GM12878 (cell line): ENCODE measurements at regions not wholly inside any gene's neighbourhood (a gene's known extent, or its start where the extent isn't known, plus 50 kb on each side); places are given as distances from the start of the nearest gene placed in this dataset.

ENCODE experiments used
- ATAC-seq: fragments of 200-7000 bp; cut with Tn5 transposase; 3 replicates; pipeline ENCODE4 v1.9.1; 2020; ENCODE audit warnings: mild to moderate bottlenecking, moderate library complexity
- BruUV-seq: library from RNA; stranded (reverse); fragments of 400-500 nt; replicated peaks from 2 replicates; lab custom pipeline; 2021; lab: Mats Ljungman, UMichigan
- CTCF ChIA-PET: fragments of 300-600 bp; sonication (Branson Sonifier 250); formaldehyde crosslinking; extraction: SDS; loops from one replicate; lab custom pipeline; 2021; ENCODE audit warnings: inconsistent platforms; lab: Yijun Ruan, JAX
- POLR2A ChIA-PET: fragments of 350-600 bp; formaldehyde crosslinking; extraction: SDS; loops from one replicate; lab custom pipeline; 2021; ENCODE audit warnings: inconsistent platforms; lab: Charles Lee
- RAD21 ChIA-PET: fragments of 300-600 bp; sonication (Branson Sonifier 250); formaldehyde crosslinking; loops from one replicate; lab custom pipeline; 2023; ENCODE audit warnings: antibody characterized with exemption; ENCODE audit not compliant: unreplicated experiment; lab: Charles Lee
- SMC1A ChIA-PET: fragments of 300-600 bp; sonication (Branson Sonifier 250); formaldehyde crosslinking; loops from one replicate; lab custom pipeline; 2023; ENCODE audit not compliant: unreplicated experiment, uncharacterized antibody; lab: Charles Lee
- DNase-seq: peaks from one replicate; pipeline ENCODE4 v3.0.0-alpha.2; 2011; ENCODE audit warnings: low read depth, low spot score
- FAIRE-seq: peaks from 3 replicates; lab custom pipeline; 2011; peaks lifted over from hg19 to GRCh38; lab: Jason Lieb, UNC
- H2AFZ ChIP-seq: 2 replicates; pipeline ENCODE4 v1.6.0; 2011; ENCODE audit warnings: low read depth, low read length, control low read depth; ENCODE audit not compliant: control insufficient read depth
- H3K27ac ChIP-seq: 2 replicates; pipeline ENCODE4 v1.5.1; 2011; ENCODE audit warnings: control low read depth; ENCODE audit not compliant: control insufficient read depth, insufficient read depth
- H3K27me3 ChIP-seq, 2 experiments: replicated peaks in 1 of 2; 2 replicates each; pipeline versions ENCODE4 v1.6.0 to v1.6.1; 2011; ENCODE audit warnings: low read length in 1 of 2; ENCODE audit not compliant: control insufficient read depth in 2 of 2, insufficient read depth in 2 of 2
- H3K36me3 ChIP-seq, 2 experiments: 2 replicates each; pipeline ENCODE4 v1.5.1; 2011; ENCODE audit warnings: low read length in 1 of 2; ENCODE audit not compliant: control insufficient read depth in 2 of 2, insufficient read depth in 2 of 2
- H3K4me1 ChIP-seq: 2 replicates; pipeline ENCODE4 v1.6.1; 2011; ENCODE audit warnings: mild to moderate bottlenecking, low read length, moderate library complexity, mixed read lengths; ENCODE audit not compliant: control insufficient read depth, insufficient read depth
- H3K4me2 ChIP-seq: 2 replicates; pipeline ENCODE4 v1.6.0; 2011; ENCODE audit warnings: control low read depth; ENCODE audit not compliant: control insufficient read depth, insufficient read depth
- H3K4me3 ChIP-seq: fragments of 200-600 bp; sonication (generic); 2 replicates; pipeline ENCODE4 v1.5.1; 2016
- H3K79me2 ChIP-seq: 2 replicates; pipeline ENCODE4 v1.6.0; 2011; ENCODE audit warnings: low read length; ENCODE audit not compliant: control insufficient read depth, insufficient read depth
- H3K9ac ChIP-seq: 2 replicates; pipeline ENCODE4 v1.8.0; 2011; ENCODE audit warnings: low read length, control low read depth, mixed read lengths; ENCODE audit not compliant: control insufficient read depth, insufficient read depth
- H3K9me3 ChIP-seq: replicated peaks from 3 replicates; pipeline ENCODE4 v1.5.1; 2011; ENCODE audit warnings: mild to moderate bottlenecking, low read length; ENCODE audit not compliant: control insufficient read depth, insufficient read depth
- H4K20me1 ChIP-seq: 2 replicates; pipeline ENCODE4 v1.6.0; 2011; ENCODE audit not compliant: control insufficient read depth, insufficient read depth
- BCL11A ChIP-seq: IDR thresholded peaks from 2 replicates; pipeline ENCODE4 v1.6.1; 2011; ENCODE audit warnings: low read depth, low read length
- CBX5 ChIP-seq: sonication (generic); IDR thresholded peaks from 2 replicates; pipeline ENCODE4 v1.6.1; 2016; ENCODE audit warnings: low read depth, moderate library complexity, mild to moderate bottlenecking, inconsistent platforms
- E2F4 ChIP-seq: IDR thresholded peaks from 2 replicates; pipeline ENCODE4 v1.6.1; 2012; ENCODE audit warnings: low read depth, low read length, improper control_type of control experiment
- ESRRA ChIP-seq: IDR thresholded peaks from 2 replicates; pipeline ENCODE4 v1.6.1; 2012; ENCODE audit warnings: mild to moderate bottlenecking, low read length, improper control_type of control experiment
- IRF4 ChIP-seq: IDR thresholded peaks from 2 replicates; pipeline ENCODE4 v1.6.1; 2011; ENCODE audit warnings: low read depth, low read length
- MEF2A ChIP-seq: IDR thresholded peaks from 2 replicates; pipeline ENCODE4 v1.6.1; 2011; ENCODE audit warnings: low read depth, mild to moderate bottlenecking, low read length, moderate library complexity; ENCODE audit not compliant: insufficient read depth
- NR2C2 ChIP-seq: IDR thresholded peaks from 2 replicates; pipeline ENCODE4 v1.6.1; 2011; ENCODE audit warnings: borderline replicate concordance, low read depth; ENCODE audit not compliant: control insufficient read depth, insufficient read length
- NR2F1 ChIP-seq: fragments of 450-650 bp; conservative IDR thresholded peaks from 2 replicates; pipeline ENCODE4 v1.6.1; 2017; ENCODE audit warnings: mild to moderate bottlenecking
- PBX3 ChIP-seq: IDR thresholded peaks from 2 replicates; pipeline ENCODE4 v1.6.1; 2011; ENCODE audit warnings: mild to moderate bottlenecking, low read depth, low read length, moderate library complexity; ENCODE audit not compliant: insufficient replicate concordance
- POLR2AphosphoS5 ChIP-seq: IDR thresholded peaks from 2 replicates; pipeline ENCODE4 v1.6.1; 2011; ENCODE audit warnings: mild to moderate bottlenecking, low read length, inconsistent platforms
- STAT3 ChIP-seq: IDR thresholded peaks from 2 replicates; pipeline ENCODE4 v1.6.1; 2011; ENCODE audit warnings: low read depth, low read length, improper control_type of control experiment
- TBL1XR1 ChIP-seq: IDR thresholded peaks from 2 replicates; pipeline ENCODE4 v1.6.1; 2012; ENCODE audit warnings: low read depth, low read length, improper control_type of control experiment
- YY1 ChIP-seq: IDR thresholded peaks from 2 replicates; pipeline ENCODE4 v1.6.1; 2011; ENCODE audit warnings: low read depth, mild to moderate bottlenecking, low read length
- ZNF384 ChIP-seq: IDR thresholded peaks from 2 replicates; pipeline ENCODE4 v1.6.1; 2012; ENCODE audit warnings: low read depth, mild to moderate bottlenecking, low read length, improper control_type of control experiment, borderline replicate concordance
- WGBS: methylation state at CpG from one replicate; pipeline ENCODE4 v1.1.6; 2016; ENCODE audit warnings: low lambda C conversion rate; ENCODE audit not compliant: insufficient replicate concordance, insufficient coverage; ENCODE audit errors: missing lambda C conversion rate; 5-methylcytosine and 5-hydroxymethylcytosine counted together
- in situ Hi-C: fragments of 300-500 bp; cut with MboI; formaldehyde crosslinking; loops from 9 replicates; pipeline ENCODE4 v1.14.3; 2018; ENCODE audit warnings: mixed read lengths
- intact Hi-C: fragments of 100-400 bp; cut with micrococcal nuclease; formaldehyde crosslinking; loops from one replicate; pipeline ENCODE4 v1.14.2; 2022; ENCODE audit not compliant: unreplicated experiment
- TF ChIP-seq, protein P1 (sequence below): fragments of 450-650 bp; IDR thresholded peaks from 2 replicates; pipeline ENCODE4 v1.6.1; 2018; ENCODE audit warnings: mild to moderate bottlenecking, low read depth, moderate library complexity; ENCODE audit not compliant: partially characterized antibody
- TF ChIP-seq, protein P2 (sequence below): IDR thresholded peaks from 2 replicates; pipeline ENCODE4 v1.6.1; 2011; ENCODE audit warnings: borderline replicate concordance, low read depth, mild to moderate bottlenecking, moderate library complexity, mixed read lengths, low read length; ENCODE audit not compliant: insufficient read depth; ENCODE audit errors: extremely low read length
- TF ChIP-seq, protein P3 (sequence below): fragments of 450-650 bp; conservative IDR thresholded peaks from 2 replicates; pipeline ENCODE4 v1.6.1; 2017; ENCODE audit warnings: mild to moderate bottlenecking, moderate library complexity

DNA sequence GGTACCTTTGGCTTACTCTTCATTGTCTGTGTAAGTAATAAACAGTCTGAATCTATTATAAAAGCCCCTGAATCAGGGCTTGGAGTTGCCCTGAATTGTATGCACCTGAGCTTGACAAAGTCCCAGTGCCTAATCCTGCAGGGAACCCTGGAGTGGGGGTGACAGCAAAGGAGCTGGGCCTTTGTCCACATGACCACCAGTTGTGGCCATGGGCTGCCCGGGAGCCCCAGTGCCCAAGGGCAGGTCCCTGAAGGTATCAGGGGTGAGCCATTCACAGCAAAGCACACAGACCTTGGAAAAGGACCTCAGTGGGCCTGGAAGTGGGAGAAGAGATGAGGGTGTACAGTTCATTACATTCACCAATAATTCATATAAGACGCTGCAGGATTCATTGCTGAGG is 94.2 kb downstream of the BANF2 start:
- Histone ChIP-seq H3K4me3 (no peak overlapping the region), H3K27me3 (no peaks in the 10 kb centered on the region; a peak in 2 of 4 replicates), H3K4me1 (no peaks in the 10 kb centered on the region), H3K4me2 (no peak overlapping the region), H3K9ac (no peak overlapping the region), H4K20me1 (no peaks in the 10 kb centered on the region), H3K9me3 (no peaks in the 10 kb centered on the region; the same call in 2 of the 3 replicates), H3K79me2 (no peaks in the 10 kb centered on the region), H3K27ac (no peak overlapping the region), H2AFZ (no peak overlapping the region), H3K36me3 (no peaks in the 10 kb centered on the region)
- in situ Hi-C loops (no loop called here), intact Hi-C loops (no loop called here)
- no TSS peak for BruUV-seq
- ChIA-PET SMC1A (no interaction called here), RAD21 (no interaction called here), CTCF (no interaction called here), POLR2A (no interaction called here)
- DNase-seq: no peak
- WGBS: 0% methylated on average over 2 of the region's 2 CpGs
- FAIRE-seq: no peak
- ATAC-seq: no peak
- no peak for TF ChIP-seq POLR2AphosphoS5
- no peak for TF ChIP-seq TBL1XR1
- no peak for TF ChIP-seq MEF2A
- TF ChIP-seq, protein P1, sequence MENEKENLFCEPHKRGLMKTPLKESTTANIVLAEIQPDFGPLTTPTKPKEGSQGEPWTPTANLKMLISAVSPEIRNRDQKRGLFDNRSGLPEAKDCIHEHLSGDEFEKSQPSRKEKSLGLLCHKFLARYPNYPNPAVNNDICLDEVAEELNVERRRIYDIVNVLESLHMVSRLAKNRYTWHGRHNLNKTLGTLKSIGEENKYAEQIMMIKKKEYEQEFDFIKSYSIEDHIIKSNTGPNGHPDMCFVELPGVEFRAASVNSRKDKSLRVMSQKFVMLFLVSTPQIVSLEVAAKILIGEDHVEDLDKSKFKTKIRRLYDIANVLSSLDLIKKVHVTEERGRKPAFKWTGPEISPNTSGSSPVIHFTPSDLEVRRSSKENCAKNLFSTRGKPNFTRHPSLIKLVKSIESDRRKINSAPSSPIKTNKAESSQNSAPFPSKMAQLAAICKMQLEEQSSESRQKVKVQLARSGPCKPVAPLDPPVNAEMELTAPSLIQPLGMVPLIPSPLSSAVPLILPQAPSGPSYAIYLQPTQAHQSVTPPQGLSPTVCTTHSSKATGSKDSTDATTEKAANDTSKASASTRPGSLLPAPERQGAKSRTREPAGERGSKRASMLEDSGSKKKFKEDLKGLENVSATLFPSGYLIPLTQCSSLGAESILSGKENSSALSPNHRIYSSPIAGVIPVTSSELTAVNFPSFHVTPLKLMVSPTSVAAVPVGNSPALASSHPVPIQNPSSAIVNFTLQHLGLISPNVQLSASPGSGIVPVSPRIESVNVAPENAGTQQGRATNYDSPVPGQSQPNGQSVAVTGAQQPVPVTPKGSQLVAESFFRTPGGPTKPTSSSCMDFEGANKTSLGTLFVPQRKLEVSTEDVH: no peak
- no peak for TF ChIP-seq NR2C2
- TF ChIP-seq E2F4: no peak
- TF ChIP-seq CBX5: no peak
- TF ChIP-seq, protein P2, sequence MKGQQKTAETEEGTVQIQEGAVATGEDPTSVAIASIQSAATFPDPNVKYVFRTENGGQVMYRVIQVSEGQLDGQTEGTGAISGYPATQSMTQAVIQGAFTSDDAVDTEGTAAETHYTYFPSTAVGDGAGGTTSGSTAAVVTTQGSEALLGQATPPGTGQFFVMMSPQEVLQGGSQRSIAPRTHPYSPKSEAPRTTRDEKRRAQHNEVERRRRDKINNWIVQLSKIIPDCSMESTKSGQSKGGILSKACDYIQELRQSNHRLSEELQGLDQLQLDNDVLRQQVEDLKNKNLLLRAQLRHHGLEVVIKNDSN: no peak
- TF ChIP-seq YY1: no peak
- TF ChIP-seq NR2F1: no peak
- TF ChIP-seq STAT3: no peak
- TF ChIP-seq ZNF384: no peak
- TF ChIP-seq, protein P3, sequence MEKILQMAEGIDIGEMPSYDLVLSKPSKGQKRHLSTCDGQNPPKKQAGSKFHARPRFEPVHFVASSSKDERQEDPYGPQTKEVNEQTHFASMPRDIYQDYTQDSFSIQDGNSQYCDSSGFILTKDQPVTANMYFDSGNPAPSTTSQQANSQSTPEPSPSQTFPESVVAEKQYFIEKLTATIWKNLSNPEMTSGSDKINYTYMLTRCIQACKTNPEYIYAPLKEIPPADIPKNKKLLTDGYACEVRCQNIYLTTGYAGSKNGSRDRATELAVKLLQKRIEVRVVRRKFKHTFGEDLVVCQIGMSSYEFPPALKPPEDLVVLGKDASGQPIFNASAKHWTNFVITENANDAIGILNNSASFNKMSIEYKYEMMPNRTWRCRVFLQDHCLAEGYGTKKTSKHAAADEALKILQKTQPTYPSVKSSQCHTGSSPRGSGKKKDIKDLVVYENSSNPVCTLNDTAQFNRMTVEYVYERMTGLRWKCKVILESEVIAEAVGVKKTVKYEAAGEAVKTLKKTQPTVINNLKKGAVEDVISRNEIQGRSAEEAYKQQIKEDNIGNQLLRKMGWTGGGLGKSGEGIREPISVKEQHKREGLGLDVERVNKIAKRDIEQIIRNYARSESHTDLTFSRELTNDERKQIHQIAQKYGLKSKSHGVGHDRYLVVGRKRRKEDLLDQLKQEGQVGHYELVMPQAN: no peak
- no peak for TF ChIP-seq ESRRA
- no peak for TF ChIP-seq BCL11A
- TF ChIP-seq IRF4: no peak
- TF ChIP-seq PBX3: no peak
